Testis (tissue), 2 donors: ENCODE measurements at regions not wholly inside any gene's neighbourhood (a gene's known extent, or its start where the extent isn't known, plus 50 kb on each side); places are given as distances from the start of the nearest gene placed in this dataset.

Experiments
- DNase-seq: peaks from one replicate; pipeline ENCODE4 v3.0.0-alpha.2; 2019
- H3K27ac ChIP-seq, 2 donors: fragments of 200-600 bp; sonication (generic); one replicate each; pipeline ENCODE4 v1.5.1; 2019
- H3K27me3 ChIP-seq: fragments of 200-600 bp; sonication (generic); one replicate; pipeline ENCODE4 v1.5.1; 2019
- H3K36me3 ChIP-seq: fragments of 200-600 bp; sonication (generic); one replicate; pipeline ENCODE4 v1.5.1; 2017; ENCODE audit warnings: low read depth; ENCODE audit errors: missing control alignments
- H3K4me1 ChIP-seq: fragments of 200-600 bp; sonication (generic); one replicate; pipeline ENCODE4 v1.5.1; 2019
- H3K4me3 ChIP-seq, 2 donors: fragments of 200-600 bp; sonication (generic); one replicate each; pipeline ENCODE4 v1.5.1; 2017 to 2019
- H3K9me3 ChIP-seq: fragments of 200-600 bp; sonication (generic); one replicate; pipeline ENCODE4 v1.5.1; 2017
- POLR2A ChIP-seq: fragments of 450-650 bp; IDR thresholded peaks from one replicate; pipeline ENCODE4 v1.6.1; 2017; ENCODE audit warnings: antibody characterized with exemption, mild to moderate bottlenecking, moderate library complexity
- WGBS, 2 donors: methylation state at CpG; one replicate each; pipeline ENCODE4 v1.1.5; 2018; 5-methylcytosine and 5-hydroxymethylcytosine counted together
- intact Hi-C: fragments of 100-400 bp; cut with DNase I; formaldehyde crosslinking; loops from one replicate; pipeline ENCODE4 v1.15.1; 2023; ENCODE audit warnings: low total_unique reads
- TF ChIP-seq, protein P1 (sequence below), 3 experiments: fragments of 450-650 bp in 2 of 3; fragments of 200-600 bp in 1 of 3; sonication (generic) in 1 of 3; IDR thresholded peaks; one replicate each; pipeline ENCODE4 v1.5.1; 2016 to 2019; ENCODE audit warnings: antibody characterized with exemption in 3 of 3, mild to moderate bottlenecking in 2 of 3, moderate library complexity in 1 of 3

- TF ChIP-seq, protein P1, sequence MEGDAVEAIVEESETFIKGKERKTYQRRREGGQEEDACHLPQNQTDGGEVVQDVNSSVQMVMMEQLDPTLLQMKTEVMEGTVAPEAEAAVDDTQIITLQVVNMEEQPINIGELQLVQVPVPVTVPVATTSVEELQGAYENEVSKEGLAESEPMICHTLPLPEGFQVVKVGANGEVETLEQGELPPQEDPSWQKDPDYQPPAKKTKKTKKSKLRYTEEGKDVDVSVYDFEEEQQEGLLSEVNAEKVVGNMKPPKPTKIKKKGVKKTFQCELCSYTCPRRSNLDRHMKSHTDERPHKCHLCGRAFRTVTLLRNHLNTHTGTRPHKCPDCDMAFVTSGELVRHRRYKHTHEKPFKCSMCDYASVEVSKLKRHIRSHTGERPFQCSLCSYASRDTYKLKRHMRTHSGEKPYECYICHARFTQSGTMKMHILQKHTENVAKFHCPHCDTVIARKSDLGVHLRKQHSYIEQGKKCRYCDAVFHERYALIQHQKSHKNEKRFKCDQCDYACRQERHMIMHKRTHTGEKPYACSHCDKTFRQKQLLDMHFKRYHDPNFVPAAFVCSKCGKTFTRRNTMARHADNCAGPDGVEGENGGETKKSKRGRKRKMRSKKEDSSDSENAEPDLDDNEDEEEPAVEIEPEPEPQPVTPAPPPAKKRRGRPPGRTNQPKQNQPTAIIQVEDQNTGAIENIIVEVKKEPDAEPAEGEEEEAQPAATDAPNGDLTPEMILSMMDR (IDR thresholded peaks at IDR 0.05) = no peak
- no peak for TF ChIP-seq POLR2A
- Histone ChIP-seq H3K36me3 (no peaks in the 10 kb centered on the region), H3K4me1 (no peaks in the 10 kb centered on the region), H3K4me3 (no peak overlapping the region), H3K9me3 (no peaks in the 10 kb centered on the region), H3K27ac (no peak overlapping the region), H3K27me3 (no peaks in the 10 kb centered on the region)
- WGBS, 2 donors = 86 to 91% methylated on average over 5 of the region's 5 CpGs
- no peak for DNase-seq
- intact Hi-C loops = no loop called here
Measured at GRCh38 chr20:12786276-12786675, 222.5 kb upstream of the SPTLC3 start.

DNA sequence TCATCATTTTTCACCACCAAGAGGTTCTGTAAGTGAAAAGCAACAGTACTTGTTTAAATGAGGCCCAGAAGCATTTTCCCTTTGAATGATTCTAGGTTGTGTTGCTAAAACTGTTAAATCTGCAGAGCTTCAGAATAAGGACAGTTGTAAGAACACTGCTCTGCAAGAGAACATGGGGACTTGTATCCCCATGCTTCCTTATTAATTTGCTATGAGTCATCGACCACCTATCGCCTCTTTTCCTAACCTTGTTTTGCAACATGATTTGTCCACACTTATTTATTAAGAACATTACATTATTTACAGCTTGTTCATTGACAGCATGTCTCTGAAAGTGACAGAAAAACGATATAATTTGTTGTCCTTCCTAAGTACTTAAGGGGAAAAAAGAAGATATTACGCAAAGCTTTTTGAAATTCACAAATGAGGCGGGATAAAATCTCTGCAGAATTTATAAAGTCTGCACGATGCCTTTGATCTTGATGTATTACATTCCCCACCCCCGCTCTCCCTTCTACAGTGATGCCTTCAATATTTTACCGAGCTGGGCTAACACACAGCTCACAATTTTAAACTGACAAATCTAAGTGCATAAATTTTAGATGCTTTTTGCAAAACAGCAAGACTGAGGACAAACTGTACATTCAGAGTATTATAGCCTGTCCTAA, 220.0 kb upstream of the SPTLC3 start:
- H3K4me3 ChIP-seq = no peak overlapping the region
- no peaks in the 10 kb centered on the region for H3K36me3 ChIP-seq
- no peaks in the 10 kb centered on the region for H3K9me3 ChIP-seq
- intact Hi-C loops = no loop called here
- H3K27me3 ChIP-seq = no peaks in the 10 kb centered on the region
- no peak for DNase-seq
- no peak overlapping the region for H3K27ac ChIP-seq
- TF ChIP-seq, protein P1 (IDR thresholded peaks at IDR 0.05) = no peak
- TF ChIP-seq POLR2A = no peak
- WGBS, 2 donors = 76 to 78% methylated on average over 8 of the region's 8 CpGs
- H3K4me1 ChIP-seq = no peaks in the 10 kb centered on the region

DNA sequence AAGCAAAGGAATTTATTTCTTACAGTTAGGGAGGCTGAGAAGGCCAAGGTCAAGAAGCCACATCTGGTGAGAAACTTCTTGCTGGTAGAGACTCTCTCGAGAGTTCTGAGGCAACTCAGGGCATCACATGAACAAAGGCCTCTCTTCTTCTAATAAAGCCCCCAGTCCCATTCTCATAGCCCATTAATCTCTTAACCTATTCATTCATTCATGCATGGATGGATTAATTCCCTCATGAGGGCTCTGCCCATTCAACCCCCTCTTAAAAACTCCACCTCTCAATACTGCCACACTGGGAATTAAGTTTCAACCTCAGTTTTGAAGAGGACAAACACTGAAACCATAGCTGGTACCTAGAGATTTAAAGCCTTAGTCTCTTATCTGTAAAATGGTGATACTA, 217.9 kb upstream of the SPTLC3 start:
- DNase-seq = no peak
- Histone ChIP-seq H3K9me3 (no peaks in the 10 kb centered on the region), H3K4me3 (no peak overlapping the region), H3K27ac (no peak overlapping the region), H3K4me1 (no peaks in the 10 kb centered on the region), H3K27me3 (no peaks in the 10 kb centered on the region), H3K36me3 (no peaks in the 10 kb centered on the region)
- intact Hi-C loops = no loop called here
- TF ChIP-seq, protein P1 (IDR thresholded peaks at IDR 0.05) = no peak
- no peak for TF ChIP-seq POLR2A
- WGBS, 2 donors = 52 to 67% methylated on average over 1 of the region's 1 CpG

GRCh38 chr20:12798286-12798685, 210.5 kb upstream of the SPTLC3 start:
- H3K27me3 ChIP-seq = no peaks in the 10 kb centered on the region
- TF ChIP-seq POLR2A = no peak
- TF ChIP-seq, protein P1 (IDR thresholded peaks at IDR 0.05) = no peak
- H3K4me3 ChIP-seq = no peak overlapping the region
- intact Hi-C loops = no loop called here
- H3K9me3 ChIP-seq = no peaks in the 10 kb centered on the region
- no peaks in the 10 kb centered on the region for H3K36me3 ChIP-seq
- no peak overlapping the region for H3K27ac ChIP-seq
- no peaks in the 10 kb centered on the region for H3K4me1 ChIP-seq
- no peak for DNase-seq
- WGBS, 2 donors = 74 to 77% methylated on average over 4 of the region's 4 CpGs

DNA sequence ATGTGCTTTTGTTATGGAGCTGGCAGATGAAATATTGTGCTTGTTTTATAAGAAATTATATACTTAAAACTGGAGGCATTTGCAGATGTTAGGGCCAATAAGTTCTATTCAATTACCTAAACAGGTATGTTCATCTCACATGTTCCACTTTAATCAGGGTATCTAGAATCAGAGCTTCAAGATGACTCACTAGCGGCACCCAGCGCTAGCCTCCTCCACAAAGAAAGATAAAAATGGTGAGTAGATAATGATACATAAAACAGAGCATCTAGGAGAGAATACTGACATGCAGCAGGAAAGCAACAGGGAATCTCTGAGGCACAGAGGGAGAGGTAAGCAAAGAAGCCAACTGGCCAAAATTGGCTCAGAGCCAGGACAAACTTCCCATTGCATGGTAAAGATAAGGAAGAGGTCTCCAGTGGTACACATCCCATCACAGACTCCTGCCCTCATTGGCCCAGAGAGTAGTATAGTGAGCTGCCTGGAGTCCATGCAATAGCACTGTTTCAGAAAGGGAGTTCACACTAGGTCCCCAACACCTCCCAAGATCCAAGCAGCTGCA, 200.7 kb upstream of the SPTLC3 start:
- intact Hi-C loops = no loop called here
- 61 to 77% methylated on average over 2 of the region's 2 CpGs for WGBS, 2 donors
- no peaks in the 10 kb centered on the region for H3K9me3 ChIP-seq
- DNase-seq = no peak
- H3K4me1 ChIP-seq = no peaks in the 10 kb centered on the region
- no peak overlapping the region for H3K4me3 ChIP-seq
- no peak for TF ChIP-seq POLR2A
- TF ChIP-seq, protein P1 (IDR thresholded peaks at IDR 0.05) = no peak
- no peaks in the 10 kb centered on the region for H3K36me3 ChIP-seq
- no peaks in the 10 kb centered on the region for H3K27me3 ChIP-seq
- no peak overlapping the region for H3K27ac ChIP-seq
